ENCODE measurements at regions not wholly inside any gene's neighbourhood (a gene's known extent, or its start where the extent isn't known, plus 50 kb on each side); places are given as distances from the start of the nearest gene placed in this dataset.

GRCh38 chr1:43057567-43057966 lies 98.9 kb upstream of the SLC2A1 start:
- TF ChIP-seq CTCF (IDR thresholded peaks at IDR 0.05) (no peak), TCF7L2 (IDR thresholded peaks at IDR 0.05; ENCODE audit: low read depth, low read length) (no peak)

Measured in Panc1 (cell line).